Stimulated activated CD4-positive, alpha-beta T cell treated with anti-CD3 and anti-CD28 coated beads, TNF-alpha, amount 100 ng/mL, for 24 hours (primary cell): ENCODE measurements at regions not wholly inside any gene's neighbourhood (a gene's known extent, or its start where the extent isn't known, plus 50 kb on each side); places are given as distances from the start of the nearest gene placed in this dataset.

Experiments used
- DNase-seq, 3 experiments: peaks; one replicate each; pipeline ENCODE4 v3.0.0-alpha.2; 2020; ENCODE audit warnings: low read depth in 3 of 3

- no peak for DNase-seq
These were observed 94.4 kb upstream of the GPC1 start for GRCh38 chr2:240341064-240341463.

GRCh38 chr2:240343548-240343947 lies 91.9 kb upstream of the GPC1 start:
- no peak for DNase-seq

- no peak for DNase-seq
These were observed 90.6 kb upstream of the GPC1 start for GRCh38 chr2:240344904-240345303.

- DNase-seq = no peak
These were observed 89.3 kb upstream of the GPC1 start for GRCh38 chr2:240346015-240346752.

GRCh38 chr2:240346753-240347372 lies 88.6 kb upstream of the GPC1 start:
- no peak for DNase-seq

- DNase-seq = no peak
These were observed 88.0 kb upstream of the GPC1 start for GRCh38 chr2:240347373-240347940.

GRCh38 chr2:240347949-240348500 lies 87.4 kb upstream of the GPC1 start:
- DNase-seq = no peak

GRCh38 chr2:240348522-240348921 lies 86.9 kb upstream of the GPC1 start:
- DNase-seq = no peak

- no peak for DNase-seq
These were observed 86.1 kb upstream of the GPC1 start for GRCh38 chr2:240349133-240350005.

GRCh38 chr2:240350006-240350355 lies 85.5 kb upstream of the GPC1 start:
- DNase-seq = no peak

- no peak for DNase-seq
These were observed 84.8 kb upstream of the GPC1 start for GRCh38 chr2:240350696-240351087.

- no peak for DNase-seq
These were observed 84.2 kb upstream of the GPC1 start for GRCh38 chr2:240351088-240351741.

GRCh38 chr2:240351826-240352426 lies 83.5 kb upstream of the GPC1 start:
- DNase-seq = no peak

GRCh38 chr2:240353086-240353798 lies 82.2 kb upstream of the GPC1 start:
- no peak for DNase-seq

GRCh38 chr2:240353944-240354343 lies 81.5 kb upstream of the GPC1 start:
- no peak for DNase-seq

GRCh38 chr2:240355001-240355891 lies 80.2 kb upstream of the GPC1 start:
- no peak for DNase-seq

- no peak for DNase-seq
These were observed 79.5 kb upstream of the GPC1 start for GRCh38 chr2:240355962-240356361.

- DNase-seq = no peak
These were observed 78.5 kb upstream of the GPC1 start for GRCh38 chr2:240356700-240357640.
